CD14-positive monocyte (primary cell): ENCODE measurements at regions not wholly inside any gene's neighbourhood (a gene's known extent, or its start where the extent isn't known, plus 50 kb on each side); places are given as distances from the start of the nearest gene placed in this dataset.

ENCODE experiments used
- DNase-seq, 3 donors: peaks; one replicate each; pipeline ENCODE4 v3.0.0-alpha.2; 2011 to 2022
- H2AFZ ChIP-seq: 2 replicates; pipeline ENCODE4 v1.6.0; 2012; ENCODE audit warnings: mild to moderate bottlenecking, low read depth, low read length, inconsistent platforms; ENCODE audit not compliant: insufficient read depth, poor library complexity, severe bottlenecking
- H3K27ac ChIP-seq, 2 donors: 1 replicate in 1 of 2; 2 replicates in 1 of 2; pipeline ENCODE4 v1.5.1; 2012 to 2013; ENCODE audit warnings: low read length in 2 of 2, control low read depth in 1 of 2, inconsistent platforms in 1 of 2, low read depth in 1 of 2, mild to moderate bottlenecking in 1 of 2
- H3K27me3 ChIP-seq, 2 donors: one replicate each; pipeline versions ENCODE4 v1.6.0 to v1.6.1; 2011 to 2013; ENCODE audit warnings: low read length in 2 of 2; ENCODE audit not compliant: control insufficient read depth in 2 of 2, insufficient read depth in 2 of 2
- H3K36me3 ChIP-seq, 2 donors: replicated peaks in 1 of 2; 1 replicate in 1 of 2; 2 replicates in 1 of 2; pipeline versions ENCODE4 v1.5.1 to v1.6.1; 2012 to 2013; ENCODE audit warnings: low read length in 2 of 2, control low read depth in 1 of 2, inconsistent platforms in 1 of 2, mild to moderate bottlenecking in 1 of 2; ENCODE audit not compliant: insufficient read depth in 2 of 2, control insufficient read depth in 1 of 2
- H3K4me1 ChIP-seq, 2 donors: 1 replicate in 1 of 2; 2 replicates in 1 of 2; pipeline versions ENCODE4 v1.5.1 to v1.6.1; 2012 to 2013; ENCODE audit warnings: low read length in 2 of 2, control low read depth in 1 of 2, inconsistent platforms in 1 of 2, mild to moderate bottlenecking in 1 of 2, moderate library complexity in 1 of 2; ENCODE audit not compliant: insufficient read depth in 2 of 2, control insufficient read depth in 1 of 2
- H3K4me2 ChIP-seq: replicated peaks from 2 replicates; pipeline ENCODE3; 2012; ENCODE audit warnings: low read length, moderate library complexity, mild to moderate bottlenecking; ENCODE audit not compliant: poor library complexity, severe bottlenecking; ENCODE audit errors: extremely low read depth
- H3K4me3 ChIP-seq, 3 experiments: fragments of 200-600 bp in 1 of 3; sonication (generic) in 1 of 3; replicated peaks in 1 of 3; 1 replicate in 2 of 3; 2 replicates in 1 of 3; pipeline ENCODE4 v1.5.1; 2011 to 2013; ENCODE audit warnings: low read length in 3 of 3, mild to moderate bottlenecking in 3 of 3, control low read depth in 2 of 3, low read depth in 2 of 3, inconsistent platforms in 1 of 3, moderate library complexity in 1 of 3
- H3K79me2 ChIP-seq: 2 replicates; pipeline ENCODE4 v1.6.0; 2012; ENCODE audit warnings: mild to moderate bottlenecking, control low read depth, inconsistent platforms, low read length, moderate library complexity; ENCODE audit not compliant: insufficient read depth
- H3K9ac ChIP-seq: 2 replicates; pipeline ENCODE4 v1.6.0; 2017; ENCODE audit warnings: low read length, mild to moderate bottlenecking; ENCODE audit not compliant: insufficient read depth, poor library complexity, severe bottlenecking
- H3K9me3 ChIP-seq, 2 donors: replicated peaks in 1 of 2; 1 replicate in 1 of 2; 2 replicates in 1 of 2; pipeline versions ENCODE4 v1.5.1 to v1.6.1; 2012 to 2013; ENCODE audit warnings: low read length in 2 of 2, control low read depth in 1 of 2; ENCODE audit not compliant: control insufficient read depth in 1 of 2, insufficient read depth in 1 of 2
- H4K20me1 ChIP-seq: 2 replicates; pipeline ENCODE4 v1.6.0; 2012; ENCODE audit warnings: mild to moderate bottlenecking, low read length, control low read depth, moderate library complexity; ENCODE audit not compliant: insufficient read depth
- H3K27ac Mint-ChIP-seq, 7 donors: one replicate each; pipeline ENCODE4 v1.8.0; 2020; ENCODE audit warnings: mild to moderate bottlenecking in 7 of 7, mixed read lengths in 7 of 7, moderate library complexity in 6 of 7, inconsistent platforms in 2 of 7
- H3K27me3 Mint-ChIP-seq, 3 donors: one replicate each; pipeline ENCODE4 v1.8.0; 2021 to 2022; ENCODE audit warnings: low read depth in 3 of 3, mild to moderate bottlenecking in 3 of 3, mixed read lengths in 3 of 3, moderate library complexity in 3 of 3, inconsistent platforms in 1 of 3
- H3K36me3 Mint-ChIP-seq, 2 donors: one replicate each; pipeline ENCODE4 v1.8.0; 2020; ENCODE audit warnings: mixed read lengths in 2 of 2, inconsistent platforms in 1 of 2, mild to moderate bottlenecking in 1 of 2
- H3K4me1 Mint-ChIP-seq: one replicate; pipeline ENCODE4 v1.8.0; 2020; ENCODE audit warnings: mild to moderate bottlenecking, mixed read lengths
- H3K4me3 Mint-ChIP-seq, 2 donors: one replicate each; pipeline ENCODE4 v1.8.0; 2020; ENCODE audit warnings: mild to moderate bottlenecking in 2 of 2, mixed read lengths in 2 of 2, moderate library complexity in 1 of 2
- H3K9me3 Mint-ChIP-seq, 7 donors: one replicate each; pipeline ENCODE4 v1.8.0; 2020 to 2022; ENCODE audit warnings: mixed read lengths in 7 of 7, mild to moderate bottlenecking in 6 of 7, moderate library complexity in 6 of 7, inconsistent platforms in 2 of 7
- WGBS: methylation state at CpG from one replicate; pipeline ENCODE4 v1.1.5; 2013; ENCODE audit warnings: missing lambda C conversion rate; ENCODE audit not compliant: insufficient coverage; 5-methylcytosine and 5-hydroxymethylcytosine counted together
- intact Hi-C, 2 donors: fragments of 100-400 bp; cut with micrococcal nuclease; formaldehyde crosslinking; loops; one replicate each; pipeline versions ENCODE4 v1.15.0 to v1.15.1; 2023
- TF ChIP-seq, protein P1 (sequence below): fragments of 200-600 bp; IDR thresholded peaks from one replicate; pipeline ENCODE4 v1.8.0; 2022; ENCODE audit warnings: antibody characterized with exemption, mild to moderate bottlenecking

DNA sequence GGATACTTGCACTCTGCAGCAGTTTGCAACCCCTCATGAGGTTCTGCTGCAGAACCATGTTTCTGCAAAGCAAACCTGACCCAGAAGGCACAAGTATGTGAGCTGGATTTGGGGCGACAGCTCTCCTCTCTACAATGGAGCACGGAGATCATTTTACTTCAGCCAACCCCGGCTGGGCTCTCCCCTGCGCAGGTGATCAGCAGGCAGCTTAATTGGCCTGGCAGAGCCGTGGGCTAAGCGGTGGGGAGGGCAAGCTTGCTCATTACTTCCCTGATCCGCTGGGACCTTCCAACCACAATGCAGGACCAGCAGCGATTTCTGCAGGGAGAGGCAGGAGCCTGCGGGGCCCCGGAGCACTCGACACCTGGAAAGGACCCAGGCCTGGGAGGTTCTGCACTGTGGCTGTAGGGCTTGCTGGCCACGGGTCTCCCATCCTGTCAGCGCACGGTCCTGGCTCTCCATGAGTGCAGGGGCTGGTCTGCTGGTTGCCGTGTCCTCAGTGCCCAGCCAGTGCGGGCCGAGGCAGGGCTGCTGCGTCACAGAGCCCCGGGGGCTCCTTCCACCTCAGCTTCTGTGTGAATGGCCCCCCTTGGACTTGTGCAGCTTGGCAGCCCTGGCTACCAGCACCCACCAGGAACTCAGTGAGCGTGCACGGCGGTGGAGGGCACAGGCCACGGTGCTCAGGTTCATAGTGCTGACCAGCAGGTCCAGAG is 51.8 kb upstream of the RAPGEF1 start:
- Mint-ChIP-seq H3K27me3 (peaks cover 2 to 8% (median 3%) of the 10 kb centered on the region in 3 donors), H3K4me1 (no peaks in the 10 kb centered on the region)

More for the DNA sequence above, 51.8 kb upstream of the RAPGEF1 start:
- Mint-ChIP-seq H3K9me3 (peaks cover 0 to 1% (median 0%) of the 10 kb centered on the region in 7 donors), H3K36me3 (no peaks in the 10 kb centered on the region), H3K4me3 (no peak overlapping the region), H3K27ac (peak overlapping the region in 1 of 7 donors; percentile 61)
- Histone ChIP-seq H3K4me2 (no peak overlapping the region), H3K9me3 (no peaks in the 10 kb centered on the region), H3K9ac (no peak overlapping the region), H3K36me3 (no peaks in the 10 kb centered on the region), H3K4me1 (no peaks in the 10 kb centered on the region), H2AFZ (no peak overlapping the region), H3K27me3 (no peaks in the 10 kb centered on the region), H3K4me3 (no peak overlapping the region), H3K27ac (no peak overlapping the region), H4K20me1 (no peaks in the 10 kb centered on the region), H3K79me2 (no peaks in the 10 kb centered on the region)
- TF ChIP-seq, protein P1, sequence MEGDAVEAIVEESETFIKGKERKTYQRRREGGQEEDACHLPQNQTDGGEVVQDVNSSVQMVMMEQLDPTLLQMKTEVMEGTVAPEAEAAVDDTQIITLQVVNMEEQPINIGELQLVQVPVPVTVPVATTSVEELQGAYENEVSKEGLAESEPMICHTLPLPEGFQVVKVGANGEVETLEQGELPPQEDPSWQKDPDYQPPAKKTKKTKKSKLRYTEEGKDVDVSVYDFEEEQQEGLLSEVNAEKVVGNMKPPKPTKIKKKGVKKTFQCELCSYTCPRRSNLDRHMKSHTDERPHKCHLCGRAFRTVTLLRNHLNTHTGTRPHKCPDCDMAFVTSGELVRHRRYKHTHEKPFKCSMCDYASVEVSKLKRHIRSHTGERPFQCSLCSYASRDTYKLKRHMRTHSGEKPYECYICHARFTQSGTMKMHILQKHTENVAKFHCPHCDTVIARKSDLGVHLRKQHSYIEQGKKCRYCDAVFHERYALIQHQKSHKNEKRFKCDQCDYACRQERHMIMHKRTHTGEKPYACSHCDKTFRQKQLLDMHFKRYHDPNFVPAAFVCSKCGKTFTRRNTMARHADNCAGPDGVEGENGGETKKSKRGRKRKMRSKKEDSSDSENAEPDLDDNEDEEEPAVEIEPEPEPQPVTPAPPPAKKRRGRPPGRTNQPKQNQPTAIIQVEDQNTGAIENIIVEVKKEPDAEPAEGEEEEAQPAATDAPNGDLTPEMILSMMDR = no peak
- 82% methylated on average over 22 of the region's 23 CpGs for WGBS
- no peak for DNase-seq
- intact Hi-C loops = no loop called here
